Activated CD4-positive, alpha-beta T cell treated with anti-CD3 and anti-CD28 coated beads, Interleukin-2, amount 50 U/mL, for 1 hour (primary cell): ENCODE measurements at regions not wholly inside any gene's neighbourhood (a gene's known extent, or its start where the extent isn't known, plus 50 kb on each side); places are given as distances from the start of the nearest gene placed in this dataset.

Experiments used
- DNase-seq: peaks from one replicate; pipeline ENCODE4 v3.0.0-alpha.2; 2020

GRCh38 chr7:155217634-155218033 lies 80.0 kb upstream of the INSIG1 start:
- DNase-seq, result no peak

GRCh38 chr7:155218276-155219153 lies 79.2 kb upstream of the INSIG1 start:
- DNase-seq, result no peak

- DNase-seq, result no peak
These were observed 78.5 kb upstream of the INSIG1 start for GRCh38 chr7:155219154-155219531.

DNA sequence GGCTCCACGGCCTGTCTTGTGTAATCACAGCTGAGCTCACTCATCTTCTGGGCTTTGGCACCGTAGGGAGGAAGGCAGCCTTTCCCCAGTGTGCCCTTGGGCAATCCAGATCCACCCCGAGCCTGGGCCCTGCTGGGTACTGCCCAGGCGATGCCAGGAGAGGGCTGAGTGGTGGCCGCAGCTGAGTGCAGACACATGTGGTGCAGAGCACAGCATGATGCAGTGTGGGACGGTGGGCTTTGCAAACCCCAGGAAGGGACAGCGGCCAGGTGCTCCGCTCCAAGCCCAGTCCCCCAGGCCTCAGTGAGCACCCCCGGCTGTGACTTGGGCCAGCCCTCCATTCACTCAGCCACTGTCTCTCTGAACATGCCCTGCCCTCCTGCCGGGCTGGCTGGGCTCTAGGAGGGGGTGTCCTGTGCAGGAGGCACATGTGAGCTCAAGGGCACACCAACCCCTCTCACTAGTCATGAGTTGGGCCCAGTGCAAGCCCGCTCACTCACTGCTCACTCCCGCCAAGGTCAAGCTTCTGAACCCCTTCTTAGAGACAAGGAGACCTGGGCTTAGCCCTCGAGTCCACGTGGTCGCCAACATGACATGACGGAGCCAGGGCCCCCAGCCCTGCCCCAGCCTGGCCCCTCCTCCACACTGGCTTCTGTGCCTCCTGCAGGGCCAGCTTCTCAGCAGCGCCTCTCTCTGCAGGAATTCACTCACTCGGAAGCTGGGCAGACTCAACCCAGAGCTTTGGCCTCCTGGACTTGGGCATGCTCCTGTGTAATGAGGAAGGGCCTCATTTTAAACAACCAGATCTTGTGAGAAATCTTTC lies 77.5 kb upstream of the INSIG1 start:
- no peak for DNase-seq

GRCh38 chr7:155220903-155221302 lies 76.8 kb upstream of the INSIG1 start:
- DNase-seq, result no peak

GRCh38 chr7:155221547-155221946 lies 76.1 kb upstream of the INSIG1 start:
- DNase-seq, result no peak

DNA sequence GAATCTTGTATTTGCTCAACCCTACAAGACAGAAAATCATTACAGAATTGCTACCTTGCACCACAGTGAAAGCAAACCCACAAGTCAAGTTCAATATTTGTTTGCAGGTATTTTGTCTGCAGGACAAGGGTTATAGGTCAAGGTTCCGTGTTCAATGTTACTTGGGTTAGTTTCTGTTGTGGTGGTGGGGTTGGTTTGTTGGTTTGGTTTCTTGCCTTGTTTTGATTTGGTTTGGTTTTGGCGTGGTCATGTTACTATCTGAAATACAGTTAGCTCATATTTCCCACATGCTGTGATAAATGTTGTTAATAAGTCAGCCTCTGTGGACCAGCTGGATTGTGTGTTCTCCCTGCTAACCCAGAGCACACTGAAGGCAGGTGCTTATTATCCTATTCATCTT lies 75.6 kb upstream of the INSIG1 start:
- no peak for DNase-seq

DNA sequence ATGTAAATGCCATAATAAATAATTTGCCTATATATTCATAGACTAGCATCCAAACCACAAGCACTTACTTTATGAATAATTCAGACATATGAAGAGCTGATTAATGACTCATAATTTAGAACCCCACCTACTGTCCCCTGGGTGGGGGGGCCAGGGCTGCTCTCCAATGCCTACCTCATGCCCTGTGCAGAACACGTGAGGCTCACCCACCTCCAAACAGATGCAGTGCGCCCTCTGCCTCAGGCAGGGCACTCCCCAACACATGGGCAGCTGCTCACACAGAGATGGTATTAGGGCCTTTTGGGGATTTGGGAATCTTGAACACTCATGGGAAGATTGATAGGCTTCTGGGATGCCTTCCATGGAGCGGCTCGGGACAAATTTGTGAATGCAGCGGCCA lies 75.1 kb upstream of the INSIG1 start:
- DNase-seq, result no peak

GRCh38 chr7:155223021-155223420 lies 74.7 kb upstream of the INSIG1 start:
- no peak for DNase-seq

- DNase-seq, result no peak
These were observed 74.2 kb upstream of the INSIG1 start for GRCh38 chr7:155223503-155223902.

GRCh38 chr7:155224116-155224811 lies 73.4 kb upstream of the INSIG1 start:
- no peak for DNase-seq

- no peak for DNase-seq
These were observed 72.6 kb upstream of the INSIG1 start for GRCh38 chr7:155225095-155225494.

GRCh38 chr7:155225516-155225915 lies 72.2 kb upstream of the INSIG1 start:
- DNase-seq, result no peak

DNA sequence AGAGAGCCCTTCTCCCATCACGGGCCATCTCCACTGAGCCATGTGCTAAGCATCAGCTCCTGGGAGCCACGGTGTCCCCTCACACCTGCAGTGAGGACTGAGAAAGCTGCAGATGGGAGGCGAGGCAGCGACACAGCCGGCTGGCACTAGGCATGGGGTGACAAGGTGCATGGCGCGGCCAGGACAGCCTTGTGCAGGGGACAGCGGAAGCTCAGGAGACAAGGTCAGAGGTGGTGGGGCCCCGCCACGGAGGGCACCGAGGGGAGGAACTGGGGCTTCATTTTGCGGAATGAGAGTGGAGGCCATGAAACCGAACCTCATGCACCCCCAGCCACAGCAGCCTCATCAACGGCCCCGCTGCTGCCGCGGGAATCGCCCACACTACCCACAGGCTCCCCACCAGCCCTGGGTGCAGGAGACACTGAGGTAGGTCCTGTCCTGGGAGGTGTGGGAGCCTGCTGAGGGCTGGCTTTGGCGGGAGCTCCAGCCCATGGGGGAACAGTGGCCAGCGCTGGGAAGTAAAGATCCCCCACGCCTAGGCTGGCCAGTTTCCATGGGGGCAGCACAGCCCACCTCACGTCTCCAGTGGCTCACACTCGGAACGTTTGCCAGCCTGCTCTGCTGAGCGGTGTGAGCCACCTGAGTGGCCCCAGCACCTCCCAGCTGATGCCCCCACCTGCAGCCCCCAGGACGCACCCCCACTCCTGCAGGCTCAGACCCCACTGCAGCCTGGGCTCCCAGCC lies 71.2 kb upstream of the INSIG1 start:
- no peak for DNase-seq

GRCh38 chr7:155227004-155227787 lies 70.5 kb upstream of the INSIG1 start:
- DNase-seq, result no peak

GRCh38 chr7:155227788-155228458 lies 69.8 kb upstream of the INSIG1 start:
- DNase-seq, result no peak

DNA sequence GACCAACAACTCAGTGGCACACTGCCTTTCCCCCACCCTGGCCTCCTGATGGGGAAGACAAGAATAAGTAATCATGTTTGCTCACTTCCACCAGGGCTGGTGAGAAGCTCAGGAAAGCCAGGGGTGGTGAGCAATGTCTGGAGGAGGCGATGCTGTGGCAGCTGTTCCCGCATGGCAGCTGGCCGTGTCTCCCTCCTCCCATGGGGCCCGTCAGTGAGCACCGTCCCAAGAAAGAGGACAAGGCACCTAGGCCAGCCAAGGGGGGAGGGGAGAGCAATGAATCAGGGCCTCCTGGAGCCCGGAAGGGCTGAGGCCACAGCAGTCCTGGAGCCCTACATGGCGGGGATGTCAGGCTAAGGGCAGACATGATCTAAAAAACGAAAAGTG lies 69.2 kb upstream of the INSIG1 start:
- DNase-seq, result no peak

GRCh38 chr7:155228894-155229293 lies 68.8 kb upstream of the INSIG1 start:
- DNase-seq, result no peak

- no peak for DNase-seq
These were observed 68.0 kb upstream of the INSIG1 start for GRCh38 chr7:155229548-155230168.

DNA sequence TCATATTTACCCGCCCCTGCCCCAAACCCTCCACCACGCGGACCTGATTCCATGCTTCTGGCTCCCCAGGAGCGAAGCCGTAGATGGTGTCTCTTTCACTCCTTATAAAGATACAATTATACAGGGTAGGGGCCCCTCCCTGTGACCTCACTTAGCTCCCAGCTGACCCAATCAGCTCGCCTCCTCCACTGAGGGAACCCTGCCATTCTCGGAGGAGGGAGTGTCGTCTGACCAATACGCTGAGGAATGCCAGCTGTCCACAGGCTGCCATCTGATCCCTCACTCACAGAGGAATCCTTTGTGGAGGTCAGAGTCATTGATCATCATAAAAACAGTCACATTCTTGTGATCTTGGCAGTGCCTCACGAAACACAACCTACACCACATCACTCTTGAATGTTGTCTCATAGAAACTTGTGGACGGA lies 67.5 kb upstream of the INSIG1 start:
- DNase-seq, result no peak

GRCh38 chr7:155231241-155231800 lies 66.4 kb upstream of the INSIG1 start:
- no peak for DNase-seq
